ENCODE measurements at regions not wholly inside any gene's neighbourhood (a gene's known extent, or its start where the extent isn't known, plus 50 kb on each side); places are given as distances from the start of the nearest gene placed in this dataset.

DNA sequence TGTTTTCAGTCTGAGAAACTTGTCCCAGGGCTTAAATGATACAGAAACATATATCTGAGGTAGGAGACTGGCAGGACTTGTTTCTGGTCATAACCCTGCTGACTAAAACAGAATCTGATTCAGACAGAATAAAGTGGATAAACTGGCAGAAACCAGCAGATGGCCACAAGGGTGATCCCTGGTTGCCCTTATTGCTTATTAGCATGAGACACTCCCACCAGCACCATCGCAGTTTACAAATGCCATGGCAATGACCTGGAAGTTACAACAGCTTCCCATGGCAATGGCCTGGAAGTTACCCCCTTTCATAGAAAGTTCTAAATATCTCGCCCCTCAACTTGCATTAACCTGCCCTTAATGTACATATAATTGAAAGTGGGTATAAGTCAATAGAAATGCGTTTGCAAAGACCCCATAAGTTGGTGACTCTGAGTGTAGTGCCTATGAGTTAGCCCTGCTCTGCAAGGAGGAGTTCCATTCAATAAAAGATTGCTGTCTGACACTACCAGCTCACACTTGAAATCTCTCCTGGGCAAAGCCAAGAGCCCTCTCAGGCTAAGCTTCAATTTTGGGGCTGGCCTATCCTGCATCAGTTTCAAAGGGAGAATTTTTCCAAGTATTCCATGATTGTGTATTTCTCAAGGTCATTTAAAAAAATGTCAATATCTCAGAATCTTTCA, 52.9 kb upstream of the PAGE5 start:
- H3K9me3 Mint-ChIP-seq = no peaks in the 10 kb centered on the region
- ATAC-seq = no peak
- no peak overlapping the region for H3K4me3 Mint-ChIP-seq
- no peak for DNase-seq
- intact Hi-C loops (cut with micrococcal nuclease) = no loop called here
- peaks cover 8 to 34% of the 10 kb centered on the region in 2 donors for H3K27me3 Mint-ChIP-seq (ENCODE audit: low read depth in 2 of 2)
- no peaks in the 10 kb centered on the region for H3K36me3 Mint-ChIP-seq
- Histone ChIP-seq H3K9me3 (ENCODE audit: control insufficient read depth, insufficient read depth, low read length) (no peaks in the 10 kb centered on the region), H3K4me3 (ENCODE audit: low read length) (no peak overlapping the region), H3K27me3 (ENCODE audit: control insufficient read depth, insufficient read depth, low read length) (no peaks in the 10 kb centered on the region), H3K4me1 (ENCODE audit: control insufficient read depth, insufficient read depth, low read length) (no peaks in the 10 kb centered on the region), H3K27ac (ENCODE audit: low read length) (no peak overlapping the region), H3K36me3 (ENCODE audit: control insufficient read depth, insufficient read depth, low read length) (no peaks in the 10 kb centered on the region)
- TF ChIP-seq CTCF (IDR thresholded peaks at IDR 0.05) = no peak
- no peak overlapping the region for H3K27ac Mint-ChIP-seq
- H3K4me1 Mint-ChIP-seq = no peaks in the 10 kb centered on the region
- 100% methylated on average over 1 of the region's 3 CpGs for WGBS (ENCODE audit: insufficient coverage)

DNA sequence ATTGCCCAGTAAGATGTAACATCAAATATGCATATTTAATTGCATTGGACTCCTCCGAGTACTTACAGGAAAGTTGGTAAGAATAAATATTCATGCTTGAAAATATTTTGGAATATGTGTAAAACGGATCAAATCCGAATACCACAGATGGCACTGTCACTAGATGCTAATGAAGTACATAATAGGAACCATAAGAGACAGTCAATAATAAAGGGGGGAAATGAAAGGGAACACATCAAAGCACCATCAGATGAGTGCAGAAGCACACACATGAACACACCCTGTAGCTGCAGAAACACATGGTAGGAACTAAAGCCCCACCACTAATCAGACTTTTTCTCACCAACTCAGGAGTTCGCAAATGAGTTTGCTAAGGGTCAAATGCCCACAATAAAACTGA, 52.2 kb upstream of the PAGE5 start:
- no peaks in the 10 kb centered on the region for H3K4me1 ChIP-seq (ENCODE audit: control insufficient read depth, insufficient read depth, low read length)
- Mint-ChIP-seq H3K4me3 (no peak overlapping the region), H3K36me3 (no peaks in the 10 kb centered on the region), H3K27ac (no peak overlapping the region), H3K4me1 (no peaks in the 10 kb centered on the region), H3K27me3 (ENCODE audit: low read depth in 2 of 2) (peaks cover 5 to 35% of the 10 kb centered on the region in 2 donors), H3K9me3 (no peaks in the 10 kb centered on the region)
- DNase-seq = no peak
- no peak overlapping the region for H3K4me3 ChIP-seq (ENCODE audit: low read length)
- no peaks in the 10 kb centered on the region for H3K36me3 ChIP-seq (ENCODE audit: control insufficient read depth, insufficient read depth, low read length)
- H3K9me3 ChIP-seq (ENCODE audit: control insufficient read depth, insufficient read depth, low read length) = no peaks in the 10 kb centered on the region
- no peak for TF ChIP-seq CTCF (IDR thresholded peaks at IDR 0.05)
- ATAC-seq = no peak
- H3K27ac ChIP-seq (ENCODE audit: low read length) = no peak overlapping the region
- 98% methylated on average over 4 of the region's 4 CpGs for WGBS (ENCODE audit: insufficient coverage)
- intact Hi-C loops (cut with micrococcal nuclease) = no loop called here
- H3K27me3 ChIP-seq (ENCODE audit: control insufficient read depth, insufficient read depth, low read length) = no peaks in the 10 kb centered on the region

DNA sequence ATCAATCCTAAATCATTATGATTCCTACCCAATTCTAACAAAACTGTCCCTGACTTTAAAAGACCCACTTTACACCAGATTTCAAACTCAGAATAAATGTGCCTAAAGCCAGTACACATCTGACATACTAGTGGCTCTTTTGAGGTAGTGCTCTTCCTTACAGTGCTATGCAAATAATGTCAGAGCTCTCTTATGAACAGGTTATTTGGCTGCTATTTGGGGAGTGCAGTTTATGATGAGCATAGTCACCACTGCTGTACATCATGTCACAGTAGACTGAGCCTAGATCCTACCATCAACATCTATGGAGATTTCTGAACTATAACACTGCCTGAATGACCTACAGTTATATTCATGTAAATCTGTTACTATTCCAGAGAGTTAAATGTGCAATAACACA, 50.4 kb upstream of the PAGE5 start:
- Mint-ChIP-seq H3K4me3 (no peak overlapping the region), H3K36me3 (no peaks in the 10 kb centered on the region), H3K4me1 (no peaks in the 10 kb centered on the region), H3K27ac (no peak overlapping the region), H3K27me3 (ENCODE audit: low read depth in 2 of 2) (peaks cover 3 to 41% of the 10 kb centered on the region in 2 donors), H3K9me3 (no peaks in the 10 kb centered on the region)
- no peaks in the 10 kb centered on the region for H3K36me3 ChIP-seq (ENCODE audit: control insufficient read depth, insufficient read depth, low read length)
- no peaks in the 10 kb centered on the region for H3K4me1 ChIP-seq (ENCODE audit: control insufficient read depth, insufficient read depth, low read length)
- TF ChIP-seq CTCF (IDR thresholded peaks at IDR 0.05) = no peak
- H3K27me3 ChIP-seq (ENCODE audit: control insufficient read depth, insufficient read depth, low read length) = no peaks in the 10 kb centered on the region
- ATAC-seq = no peak
- intact Hi-C loops (cut with micrococcal nuclease) = no loop called here
- no peaks in the 10 kb centered on the region for H3K9me3 ChIP-seq (ENCODE audit: control insufficient read depth, insufficient read depth, low read length)
- no peak for DNase-seq
- H3K27ac ChIP-seq (ENCODE audit: low read length) = no peak overlapping the region
- no peak overlapping the region for H3K4me3 ChIP-seq (ENCODE audit: low read length)

Data from natural killer cell (primary cell).